Fibroblast of pulmonary artery (primary cell): ENCODE measurements at regions not wholly inside any gene's neighbourhood (a gene's known extent, or its start where the extent isn't known, plus 50 kb on each side); places are given as distances from the start of the nearest gene placed in this dataset.

Source experiments
- DNase-seq: peaks from one replicate; pipeline ENCODE4 v3.0.0-alpha.2; 2010; ENCODE audit warnings: low read depth
- H3K4me3 ChIP-seq: replicated peaks from 2 replicates; pipeline ENCODE4 v1.5.1; 2011; ENCODE audit warnings: low read depth, mild to moderate bottlenecking, control low read depth, low read length, moderate library complexity
- CTCF ChIP-seq: IDR thresholded peaks from 2 replicates; pipeline ENCODE4 v1.5.1; 2011; ENCODE audit warnings: mild to moderate bottlenecking, control low read depth, low read length, inconsistent platforms; ENCODE audit errors: missing control alignments

GRCh38 chr18:44630118-44630517 is 50.6 kb upstream of the SETBP1 start:
- no peak for TF ChIP-seq CTCF
- no peak overlapping the region for H3K4me3 ChIP-seq
- DNase-seq = no peak
